Activated naive CD8-positive, alpha-beta T cell treated with anti-CD3 and anti-CD28 coated beads, Interleukin-2, amount 50 U/mL, for 24 hours (primary cell): ENCODE measurements at regions not wholly inside any gene's neighbourhood (a gene's known extent, or its start where the extent isn't known, plus 50 kb on each side); places are given as distances from the start of the nearest gene placed in this dataset.
"Not testable (repeated sequence)": the region's sequence is repeated elsewhere in the genome, so short reads cannot be mapped to it uniquely, and the experiment has no call there.

ENCODE experiments used
- ATAC-seq: fragments of 150-1000 bp; cut with Tn5 transposase; one replicate; pipeline ENCODE4 v1.10.0; 2021
- DNase-seq: peaks from one replicate; pipeline ENCODE4 v3.0.0; 2021
- H3K27ac Mint-ChIP-seq: one replicate; pipeline ENCODE4 v1.8.0; 2021; ENCODE audit warnings: mild to moderate bottlenecking, mixed read lengths
- H3K27me3 Mint-ChIP-seq: one replicate; pipeline ENCODE4 v1.8.0; 2021; ENCODE audit warnings: mixed read lengths
- H3K36me3 Mint-ChIP-seq: one replicate; pipeline ENCODE4 v1.8.0; 2021; ENCODE audit warnings: low read depth, mixed read lengths
- H3K4me1 Mint-ChIP-seq: one replicate; pipeline ENCODE4 v1.8.0; 2021; ENCODE audit warnings: mixed read lengths
- H3K4me3 Mint-ChIP-seq: one replicate; pipeline ENCODE4 v1.8.0; 2021; ENCODE audit warnings: mild to moderate bottlenecking, moderate library complexity, mixed read lengths
- H3K9me3 Mint-ChIP-seq: one replicate; pipeline ENCODE4 v1.8.0; 2021; ENCODE audit warnings: mixed read lengths

DNA sequence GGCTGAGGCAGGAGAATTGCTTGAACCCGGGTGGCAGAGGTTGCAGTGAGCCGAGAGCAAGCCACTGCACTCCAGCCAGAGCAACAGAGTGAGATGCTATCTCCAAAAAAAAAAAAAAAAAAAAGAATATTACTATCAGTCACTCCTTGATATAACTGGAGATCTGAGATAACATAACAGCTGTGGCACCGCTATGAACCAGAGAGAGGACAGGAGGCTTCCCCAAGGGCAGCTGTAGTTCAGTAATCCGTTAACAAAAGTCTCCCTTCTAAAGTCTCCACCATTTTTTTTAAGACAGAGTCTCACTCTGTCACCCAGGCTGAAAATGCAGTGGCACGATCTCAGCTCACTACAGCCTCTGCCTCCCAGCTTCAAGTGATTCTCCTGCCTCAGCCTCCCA lies 120.5 kb downstream of the SEPTIN7 start:
- not testable (repeated sequence) for H3K36me3 Mint-ChIP-seq, H3K4me1 Mint-ChIP-seq, ATAC-seq, H3K9me3 Mint-ChIP-seq, H3K27ac Mint-ChIP-seq, H3K4me3 Mint-ChIP-seq, H3K27me3 Mint-ChIP-seq, DNase-seq

DNA sequence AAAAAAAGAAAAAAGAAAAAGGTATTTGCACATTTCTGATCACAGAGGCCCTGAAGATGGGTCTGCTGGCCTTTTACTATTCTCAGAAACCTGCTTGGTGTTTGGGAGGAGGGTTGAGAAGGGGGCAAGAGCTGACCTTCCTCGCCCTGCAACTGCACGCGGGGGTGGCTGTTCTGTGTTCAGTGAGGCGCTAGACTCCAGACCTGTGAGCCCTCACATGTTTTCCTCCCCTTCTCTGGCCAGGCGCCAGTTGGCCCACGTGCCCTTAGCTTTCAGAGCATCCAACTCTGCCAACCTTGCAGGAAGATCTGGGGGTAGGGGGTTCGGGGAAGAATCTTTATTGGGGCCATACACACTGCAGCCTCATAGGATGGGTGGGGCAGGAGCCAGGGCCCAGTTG lies 123.8 kb downstream of the SEPTIN7 start:
- H3K36me3 Mint-ChIP-seq, H3K27ac Mint-ChIP-seq, H3K27me3 Mint-ChIP-seq, DNase-seq, ATAC-seq, H3K9me3 Mint-ChIP-seq, H3K4me1 Mint-ChIP-seq, H3K4me3 Mint-ChIP-seq: not testable (repeated sequence)

DNA sequence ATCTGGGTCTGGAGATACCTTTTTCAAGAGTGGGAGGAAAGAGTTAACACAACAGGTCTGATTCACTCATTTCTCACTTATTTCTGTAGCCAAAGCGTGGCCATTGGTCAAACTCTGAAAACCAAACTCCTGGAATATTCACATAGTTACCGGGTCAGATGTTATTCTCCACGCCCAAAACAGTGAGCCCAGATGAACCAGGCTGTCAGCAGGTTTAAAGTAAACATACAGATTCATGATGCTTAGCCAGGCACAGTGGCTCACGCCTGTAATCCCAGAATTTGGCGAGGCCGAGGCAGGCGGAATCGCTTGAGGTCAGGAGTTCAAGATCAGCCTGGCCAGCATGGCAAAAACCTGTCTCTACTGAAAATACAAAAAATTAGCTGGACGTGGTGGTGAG lies 126.1 kb downstream of the SEPTIN7 start:
- not testable (repeated sequence) for DNase-seq, H3K9me3 Mint-ChIP-seq, H3K27ac Mint-ChIP-seq, H3K27me3 Mint-ChIP-seq, ATAC-seq, H3K4me3 Mint-ChIP-seq, H3K36me3 Mint-ChIP-seq, H3K4me1 Mint-ChIP-seq

DNA sequence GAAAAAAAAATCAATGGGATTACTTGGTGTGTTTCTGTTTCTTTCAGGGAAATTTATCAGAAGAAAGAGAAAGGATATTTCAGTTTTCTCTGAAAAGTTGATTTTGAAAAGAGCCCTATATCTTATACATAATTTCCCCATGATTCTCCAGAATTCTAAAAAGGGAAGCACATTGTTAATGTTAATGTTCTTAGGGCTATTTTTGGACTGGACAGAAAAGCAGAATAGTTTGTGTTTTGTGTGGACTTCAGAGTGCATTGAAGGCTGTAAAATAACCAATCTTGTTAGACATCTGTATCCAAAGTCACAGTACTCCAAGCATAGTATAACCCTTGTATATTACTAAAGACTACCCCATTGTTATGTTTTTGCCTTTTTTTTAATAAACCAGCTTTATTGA lies 130.3 kb downstream of the SEPTIN7 start:
- H3K27me3 Mint-ChIP-seq, H3K4me3 Mint-ChIP-seq, H3K36me3 Mint-ChIP-seq, DNase-seq, H3K27ac Mint-ChIP-seq, H3K9me3 Mint-ChIP-seq, H3K4me1 Mint-ChIP-seq, ATAC-seq: not testable (repeated sequence)

DNA sequence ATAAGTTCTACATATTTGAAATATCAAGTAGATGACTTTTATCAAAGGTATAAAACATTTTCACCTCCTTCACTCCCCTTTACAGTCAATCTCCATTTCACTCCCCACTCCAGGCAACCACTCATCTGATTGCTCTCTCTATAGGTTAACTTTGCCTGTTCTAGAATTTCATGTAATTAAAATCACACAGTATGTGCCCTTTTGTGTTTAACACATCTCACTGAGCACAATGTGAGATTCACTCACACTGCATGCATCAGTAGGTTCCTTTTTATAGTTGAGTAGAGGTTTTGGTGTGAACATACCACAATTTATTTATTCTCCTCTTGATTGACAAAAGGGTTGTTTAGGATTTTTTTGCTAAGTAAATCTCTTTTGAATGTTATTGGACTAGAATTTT lies 130.7 kb downstream of the SEPTIN7 start:
- H3K9me3 Mint-ChIP-seq, H3K27ac Mint-ChIP-seq, H3K4me3 Mint-ChIP-seq, DNase-seq, ATAC-seq, H3K27me3 Mint-ChIP-seq, H3K4me1 Mint-ChIP-seq, H3K36me3 Mint-ChIP-seq: not testable (repeated sequence)

DNA sequence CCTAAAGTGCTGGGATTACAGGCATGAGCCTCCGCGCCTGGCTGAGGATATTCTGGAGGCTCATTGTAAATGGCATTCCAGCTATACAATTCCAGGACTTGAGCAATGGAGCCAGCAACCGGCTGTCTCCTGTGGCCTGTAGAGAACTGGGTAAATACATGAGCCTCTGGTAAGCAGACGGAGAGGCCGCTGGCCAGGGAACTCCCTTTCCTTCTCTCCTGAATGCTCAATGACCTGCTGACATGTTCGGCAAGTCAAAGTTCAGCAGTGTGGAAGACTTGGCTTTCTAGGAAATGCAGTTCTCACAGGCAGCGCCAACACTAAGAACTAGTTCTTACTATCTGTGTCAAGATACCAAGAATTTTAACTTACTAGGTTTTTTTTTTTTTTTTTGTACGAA lies 139.8 kb downstream of the SEPTIN7 start:
- not testable (repeated sequence) for H3K27ac Mint-ChIP-seq, H3K36me3 Mint-ChIP-seq, ATAC-seq, H3K4me1 Mint-ChIP-seq, DNase-seq, H3K27me3 Mint-ChIP-seq, H3K9me3 Mint-ChIP-seq, H3K4me3 Mint-ChIP-seq

DNA sequence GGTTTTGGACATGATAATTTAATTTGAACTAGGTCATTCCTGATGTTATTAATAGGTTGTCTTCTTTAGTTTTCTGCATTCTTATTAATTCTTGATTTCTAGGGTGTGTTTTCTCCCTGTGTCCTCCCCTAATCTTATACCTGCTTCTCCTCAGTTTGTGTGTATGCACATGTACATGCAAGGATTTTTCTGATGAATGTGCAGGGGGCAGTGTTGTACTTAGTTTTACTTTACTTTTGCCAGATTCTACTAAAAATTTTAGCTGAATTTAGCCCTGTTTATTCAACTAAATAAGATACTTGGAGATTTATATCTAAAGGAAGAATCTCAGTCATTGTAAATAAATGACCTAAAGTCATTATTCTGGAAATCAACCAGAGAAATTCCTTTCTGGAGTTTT lies 144.8 kb downstream of the SEPTIN7 start:
- H3K4me3 Mint-ChIP-seq, ATAC-seq, H3K9me3 Mint-ChIP-seq, DNase-seq, H3K4me1 Mint-ChIP-seq, H3K27ac Mint-ChIP-seq, H3K36me3 Mint-ChIP-seq, H3K27me3 Mint-ChIP-seq: not testable (repeated sequence)

DNA sequence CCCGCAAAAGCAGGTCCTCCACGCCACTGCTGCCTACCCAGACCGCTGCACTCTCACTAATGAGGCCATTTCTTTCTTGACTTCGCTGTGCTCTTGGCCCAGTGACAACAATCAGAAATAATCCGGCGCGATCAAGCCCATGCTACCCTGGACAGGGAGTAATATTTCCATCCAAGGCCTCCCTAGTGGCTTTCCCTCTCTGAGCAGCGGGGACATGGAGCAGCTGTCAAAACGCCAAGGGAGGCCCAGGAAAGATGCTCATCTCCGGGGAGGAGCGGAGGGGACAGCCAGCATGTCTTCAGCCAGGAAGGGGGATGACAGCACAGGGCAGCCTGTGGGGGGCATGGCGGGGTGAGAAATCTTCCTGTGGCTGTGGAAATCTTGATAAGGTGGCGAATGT lies 154.9 kb downstream of the SEPTIN7 start:
- ATAC-seq, H3K4me1 Mint-ChIP-seq, H3K27ac Mint-ChIP-seq, H3K27me3 Mint-ChIP-seq, H3K36me3 Mint-ChIP-seq, H3K9me3 Mint-ChIP-seq, DNase-seq, H3K4me3 Mint-ChIP-seq: not testable (repeated sequence)

DNA sequence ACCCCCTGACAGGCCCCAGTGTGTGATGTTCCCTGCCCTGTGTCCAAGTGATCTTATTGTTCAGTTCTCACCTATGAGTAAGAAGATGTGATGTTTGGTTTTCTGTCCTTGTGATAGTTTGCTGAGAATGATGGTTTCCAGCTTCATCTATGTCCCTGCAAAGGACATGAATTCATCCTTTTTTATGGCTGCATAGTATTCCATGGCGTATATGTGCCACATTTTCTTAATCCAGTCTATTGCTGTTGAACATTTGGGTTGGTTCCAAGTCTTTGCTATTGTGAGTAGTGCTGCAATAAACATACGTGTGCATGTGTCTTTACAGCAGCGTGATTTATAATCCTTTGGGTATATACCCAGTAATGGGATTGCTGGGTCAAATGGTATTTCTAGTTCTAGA lies 156.1 kb downstream of the SEPTIN7 start:
- not testable (repeated sequence) for H3K27me3 Mint-ChIP-seq, H3K4me1 Mint-ChIP-seq, DNase-seq, H3K9me3 Mint-ChIP-seq, H3K27ac Mint-ChIP-seq, H3K4me3 Mint-ChIP-seq, ATAC-seq, H3K36me3 Mint-ChIP-seq

DNA sequence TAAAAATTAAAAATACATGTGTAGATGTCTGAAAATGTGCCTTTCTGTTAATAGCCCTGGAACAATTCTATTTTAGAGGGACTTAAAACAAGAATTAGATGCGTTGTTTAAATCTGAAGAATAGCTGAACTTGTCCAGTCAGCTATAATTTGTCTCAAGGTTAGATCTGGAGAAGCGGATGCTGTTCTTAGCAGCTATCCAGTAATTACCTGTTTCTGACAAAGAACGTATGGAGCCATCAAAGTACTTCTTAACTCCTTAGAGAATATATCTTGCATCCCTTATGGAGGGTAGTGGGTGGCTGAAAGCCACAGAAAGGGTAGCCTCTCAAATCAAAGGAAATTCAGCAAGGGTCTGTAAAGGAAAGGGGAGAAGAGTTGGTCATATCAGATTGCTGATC lies 160.4 kb downstream of the SEPTIN7 start:
- H3K36me3 Mint-ChIP-seq, H3K4me3 Mint-ChIP-seq, H3K27ac Mint-ChIP-seq, H3K9me3 Mint-ChIP-seq, DNase-seq, ATAC-seq, H3K4me1 Mint-ChIP-seq, H3K27me3 Mint-ChIP-seq: not testable (repeated sequence)

DNA sequence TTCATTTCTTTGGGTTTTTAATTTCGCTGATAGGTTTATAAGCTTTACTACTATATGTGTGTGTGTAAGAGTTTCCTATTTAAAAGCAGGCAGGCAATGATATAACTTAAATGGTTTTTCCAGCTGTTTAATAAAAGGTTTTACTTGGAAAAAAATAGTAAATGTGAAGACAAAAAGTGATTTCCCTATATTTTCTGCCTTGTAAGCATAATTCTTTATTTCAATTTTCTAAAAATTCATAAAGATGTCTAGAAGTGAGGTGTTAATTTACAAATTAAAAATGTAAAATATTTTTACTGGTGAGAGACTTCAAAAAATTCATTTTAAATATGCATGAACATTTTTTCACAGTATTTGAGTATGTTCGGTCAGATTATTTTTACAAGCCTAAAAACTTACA lies 161.8 kb downstream of the SEPTIN7 start:
- not testable (repeated sequence) for H3K4me1 Mint-ChIP-seq, H3K9me3 Mint-ChIP-seq

DNA sequence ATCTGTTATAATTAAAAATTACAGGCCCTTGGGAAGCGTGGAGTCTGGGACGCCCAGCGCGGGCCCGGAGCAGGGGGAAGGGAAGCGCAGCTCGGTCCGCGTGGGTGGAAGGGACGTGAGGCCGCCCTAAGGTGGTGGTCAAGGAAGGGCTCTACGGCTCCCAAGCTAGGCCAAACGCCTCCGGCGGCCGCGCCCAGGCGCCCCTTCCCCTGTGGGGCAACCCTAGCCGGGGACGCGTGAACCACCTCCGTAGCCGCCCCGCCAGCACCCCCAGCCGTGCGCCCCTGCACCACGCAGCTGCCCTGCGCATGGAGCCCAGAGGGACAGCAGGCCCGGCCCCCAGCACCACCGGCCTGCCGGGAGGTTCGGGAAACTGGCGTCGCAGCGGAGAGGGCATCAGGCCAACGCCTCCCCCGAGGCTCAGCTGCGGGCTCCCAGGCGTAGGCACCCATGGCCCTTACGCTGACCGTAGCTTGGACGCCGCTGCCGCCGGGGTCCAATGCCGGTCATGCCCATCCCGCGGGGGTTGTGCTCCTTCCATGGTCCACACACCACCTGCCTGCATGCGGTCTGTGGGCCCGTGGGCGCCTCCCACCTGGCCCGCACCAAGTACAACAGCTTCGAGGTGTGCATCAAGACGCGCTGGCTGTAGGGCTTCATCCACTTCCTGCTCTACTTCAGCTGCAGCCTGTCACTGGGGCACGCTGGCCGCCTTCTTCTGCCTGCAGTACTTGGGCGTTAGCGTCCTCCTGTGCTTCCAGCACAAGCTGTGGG lies 166.7 kb downstream of the SEPTIN7 start:
- Mint-ChIP-seq H3K36me3 (no peaks in the 10 kb centered on the region), H3K27ac (no peak overlapping the region), H3K27me3 (peaks cover 18% of the 10 kb centered on the region), H3K4me1 (peaks cover 3% of the 10 kb centered on the region), H3K9me3 (no peaks in the 10 kb centered on the region), H3K4me3 (no peak overlapping the region)
- DNase-seq (no peak), ATAC-seq (no peak)

More for the DNA sequence above, 161.8 kb downstream of the SEPTIN7 start:
- not testable (repeated sequence) for H3K36me3 Mint-ChIP-seq, H3K27me3 Mint-ChIP-seq, H3K4me3 Mint-ChIP-seq, ATAC-seq, H3K27ac Mint-ChIP-seq, DNase-seq

DNA sequence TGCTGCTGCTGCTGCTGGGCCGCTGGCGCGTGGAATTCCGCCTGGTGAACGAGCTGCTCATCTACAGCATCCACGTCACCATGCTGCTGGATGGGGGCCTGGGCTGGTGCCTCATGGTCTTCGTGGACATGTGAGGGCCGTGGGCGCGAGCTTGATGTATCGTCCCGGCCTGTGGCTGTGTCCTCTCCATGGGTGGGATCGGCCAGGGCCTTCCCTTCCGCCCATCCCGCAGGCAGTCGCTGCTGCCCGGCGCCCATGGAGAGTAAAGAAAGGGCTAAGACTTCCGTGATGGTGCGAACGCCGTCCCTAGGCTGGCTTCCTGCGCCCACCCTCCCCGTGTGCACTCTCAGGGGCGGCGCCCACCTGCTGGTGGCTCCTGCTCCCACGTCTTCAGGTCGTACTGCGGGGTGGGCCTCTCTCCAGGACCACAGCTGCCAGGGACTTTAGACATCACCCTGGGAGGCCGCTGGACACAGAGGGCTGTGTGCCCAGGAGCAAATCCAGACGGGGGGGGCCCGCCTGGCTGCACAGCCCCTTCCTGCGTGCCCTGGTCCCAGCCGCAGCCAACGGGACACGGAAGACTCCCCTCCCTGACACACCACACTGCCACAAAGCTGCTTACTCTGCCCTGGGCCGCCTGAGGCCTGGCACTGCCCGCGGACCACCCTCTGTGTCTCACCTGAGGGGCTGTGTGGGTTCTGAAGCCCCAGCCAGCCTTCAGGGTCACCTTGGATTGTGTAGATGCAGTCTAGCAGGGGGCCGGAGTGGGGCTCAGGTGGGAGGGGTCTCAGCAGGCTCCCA lies 167.5 kb downstream of the SEPTIN7 start:
- no peaks in the 10 kb centered on the region for H3K36me3 Mint-ChIP-seq
- H3K4me3 Mint-ChIP-seq, result no peak overlapping the region
- H3K27ac Mint-ChIP-seq, result no peak overlapping the region
- no peaks in the 10 kb centered on the region for H3K9me3 Mint-ChIP-seq
- H3K4me1 Mint-ChIP-seq, result peaks cover 3% of the 10 kb centered on the region
- no peak for DNase-seq
- peaks cover 21% of the 10 kb centered on the region for H3K27me3 Mint-ChIP-seq
- ATAC-seq, result no peak

DNA sequence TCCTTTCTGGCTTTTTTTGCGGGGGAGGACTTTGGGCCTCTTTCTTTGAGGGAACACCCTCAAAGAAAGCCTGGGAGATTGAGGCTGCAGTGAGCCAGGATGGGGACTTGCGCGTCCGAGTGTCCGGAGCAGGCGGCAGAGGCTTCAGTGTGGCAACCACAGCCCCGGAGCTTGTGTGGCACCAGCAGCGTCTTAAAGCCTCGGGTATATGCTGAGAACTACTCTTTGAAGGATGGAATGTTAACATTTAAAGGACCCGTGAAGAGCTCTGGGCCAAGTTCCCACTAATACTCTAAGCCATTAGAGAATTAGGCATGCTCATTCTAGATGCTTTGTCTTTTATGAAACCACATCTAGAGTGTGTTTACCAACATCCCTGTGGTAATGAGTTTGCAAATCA lies 168.2 kb downstream of the SEPTIN7 start:
- Mint-ChIP-seq H3K27ac (no peak overlapping the region), H3K9me3 (no peaks in the 10 kb centered on the region), H3K36me3 (no peaks in the 10 kb centered on the region), H3K4me1 (peaks cover 3% of the 10 kb centered on the region), H3K27me3 (peaks cover 24% of the 10 kb centered on the region), H3K4me3 (no peak overlapping the region)
- ATAC-seq (no peak), DNase-seq (no peak)

DNA sequence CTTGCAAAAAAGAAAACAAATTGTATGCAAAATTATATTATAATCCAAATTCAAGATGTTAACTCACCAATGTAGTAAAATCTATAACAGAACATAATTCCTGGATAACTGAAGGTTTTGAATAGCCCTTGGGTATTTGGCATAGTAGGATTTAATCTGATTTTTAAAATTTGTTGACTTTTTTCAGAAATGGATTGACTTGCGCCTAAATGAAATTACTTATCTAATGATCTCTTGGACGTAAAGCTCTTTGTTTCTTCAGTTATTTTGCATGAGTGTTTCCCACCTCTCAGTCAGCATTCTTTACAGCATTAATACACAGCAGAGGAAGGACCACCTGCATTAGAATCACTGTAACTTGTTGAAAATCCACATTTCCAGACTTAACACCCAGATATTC lies 169.6 kb downstream of the SEPTIN7 start:
- no peak overlapping the region for H3K4me3 Mint-ChIP-seq
- DNase-seq (no peak), ATAC-seq (no peak)
- H3K27ac Mint-ChIP-seq, result no peak overlapping the region
- no peaks in the 10 kb centered on the region for H3K36me3 Mint-ChIP-seq
- H3K4me1 Mint-ChIP-seq, result peaks cover 3% of the 10 kb centered on the region
- H3K27me3 Mint-ChIP-seq, result peaks cover 24% of the 10 kb centered on the region
- H3K9me3 Mint-ChIP-seq, result no peaks in the 10 kb centered on the region
